ENCODE measurements at regions not wholly inside any gene's neighbourhood (a gene's known extent, or its start where the extent isn't known, plus 50 kb on each side); places are given as distances from the start of the nearest gene placed in this dataset.

GRCh38 chr18:75677696-75678455 is 250.4 kb upstream of the SMIM21 start:
- POLR2A ChIA-PET, result no interaction called here

GRCh38 chr18:75660932-75661331 is 233.4 kb upstream of the SMIM21 start:
- POLR2A ChIA-PET, result no interaction called here
- no peaks in the 10 kb centered on the region for H3K27me3 Mint-ChIP-seq
- H3K36me3 Mint-ChIP-seq (ENCODE audit: low read depth), result no peaks in the 10 kb centered on the region
- CTCF ChIA-PET, result no interaction called here
- H3K4me1 Mint-ChIP-seq, result peaks cover 5% of the 10 kb centered on the region
- H3K27ac Mint-ChIP-seq, result no peak overlapping the region
- no peak for DNase-seq
- peaks cover 7% of the 10 kb centered on the region for H3K9me3 Mint-ChIP-seq
- H3K4me3 Mint-ChIP-seq, result no peak overlapping the region

More at GRCh38 chr18:75677696-75678455, 250.4 kb upstream of the SMIM21 start:
- DNase-seq, result no peak
- H3K9me3 Mint-ChIP-seq, result no peaks in the 10 kb centered on the region
- no peak overlapping the region for H3K27ac Mint-ChIP-seq
- H3K36me3 Mint-ChIP-seq (ENCODE audit: low read depth), result no peaks in the 10 kb centered on the region
- no peaks in the 10 kb centered on the region for H3K4me1 Mint-ChIP-seq
- peaks cover 4% of the 10 kb centered on the region for H3K27me3 Mint-ChIP-seq
- CTCF ChIA-PET, result no interaction called here
- H3K4me3 Mint-ChIP-seq, result no peak overlapping the region

- ChIA-PET POLR2A (no interaction called here), CTCF (no interaction called here)
- no peak overlapping the region for H3K27ac Mint-ChIP-seq
- no peaks in the 10 kb centered on the region for H3K36me3 Mint-ChIP-seq (ENCODE audit: low read depth)
- peaks cover 5% of the 10 kb centered on the region for H3K4me1 Mint-ChIP-seq
- no peak for DNase-seq
- peaks cover 7% of the 10 kb centered on the region for H3K9me3 Mint-ChIP-seq
- no peaks in the 10 kb centered on the region for H3K27me3 Mint-ChIP-seq
- no peak overlapping the region for H3K4me3 Mint-ChIP-seq
These were observed 232.1 kb upstream of the SMIM21 start for GRCh38 chr18:75659535-75660023.

- Mint-ChIP-seq H3K27ac (no peak overlapping the region), H3K4me3 (no peak overlapping the region), H3K27me3 (no peaks in the 10 kb centered on the region), H3K36me3 (ENCODE audit: low read depth) (no peaks in the 10 kb centered on the region), H3K9me3 (peaks cover 7% of the 10 kb centered on the region), H3K4me1 (peaks cover 5% of the 10 kb centered on the region)
- ChIA-PET POLR2A (no interaction called here), CTCF (no interaction called here)
- DNase-seq, result no peak
These were observed 230.8 kb upstream of the SMIM21 start for GRCh38 chr18:75658330-75658729.

GRCh38 chr18:75656563-75657247 is 229.2 kb upstream of the SMIM21 start:
- CTCF ChIA-PET, result no interaction called here
- H3K27me3 Mint-ChIP-seq, result no peaks in the 10 kb centered on the region
- H3K27ac Mint-ChIP-seq, result no peak overlapping the region
- no peak for DNase-seq
- POLR2A ChIA-PET, result no interaction called here
- H3K4me3 Mint-ChIP-seq, result no peak overlapping the region
- H3K4me1 Mint-ChIP-seq, result peaks cover 5% of the 10 kb centered on the region
- no peaks in the 10 kb centered on the region for H3K36me3 Mint-ChIP-seq (ENCODE audit: low read depth)
- peaks cover 7% of the 10 kb centered on the region for H3K9me3 Mint-ChIP-seq

- H3K9me3 Mint-ChIP-seq, result peaks cover 6% of the 10 kb centered on the region
- H3K4me1 Mint-ChIP-seq, result peaks cover 5% of the 10 kb centered on the region
- DNase-seq, result no peak
- no peak overlapping the region for H3K27ac Mint-ChIP-seq
- CTCF ChIA-PET, result no interaction called here
- POLR2A ChIA-PET, result no interaction called here
- H3K36me3 Mint-ChIP-seq (ENCODE audit: low read depth), result no peaks in the 10 kb centered on the region
- no peaks in the 10 kb centered on the region for H3K27me3 Mint-ChIP-seq
- no peak overlapping the region for H3K4me3 Mint-ChIP-seq
These were observed 228.5 kb upstream of the SMIM21 start for GRCh38 chr18:75656035-75656434.

GRCh38 chr18:75654851-75655751 is 227.6 kb upstream of the SMIM21 start:
- CTCF ChIA-PET, result no interaction called here
- Mint-ChIP-seq H3K27ac (no peak overlapping the region), H3K36me3 (ENCODE audit: low read depth) (no peaks in the 10 kb centered on the region), H3K4me3 (no peak overlapping the region), H3K27me3 (peaks cover 3% of the 10 kb centered on the region), H3K9me3 (no peaks in the 10 kb centered on the region), H3K4me1 (peaks cover 5% of the 10 kb centered on the region)
- DNase-seq, result no peak
- POLR2A ChIA-PET, result no interaction called here

GRCh38 chr18:75654386-75654785 is 226.9 kb upstream of the SMIM21 start:
- Mint-ChIP-seq H3K4me3 (no peak overlapping the region), H3K27me3 (peaks cover 3% of the 10 kb centered on the region), H3K4me1 (peaks cover 5% of the 10 kb centered on the region), H3K36me3 (ENCODE audit: low read depth) (no peaks in the 10 kb centered on the region), H3K9me3 (no peaks in the 10 kb centered on the region), H3K27ac (no peak overlapping the region)
- ChIA-PET POLR2A (no interaction called here), CTCF (no interaction called here)
- DNase-seq, result no peak

GRCh38 chr18:75652528-75652927 is 225.0 kb upstream of the SMIM21 start:
- CTCF ChIA-PET, result no interaction called here
- no peaks in the 10 kb centered on the region for H3K36me3 Mint-ChIP-seq (ENCODE audit: low read depth)
- H3K27me3 Mint-ChIP-seq, result peaks cover 3% of the 10 kb centered on the region
- no peak overlapping the region for H3K27ac Mint-ChIP-seq
- H3K9me3 Mint-ChIP-seq, result no peaks in the 10 kb centered on the region
- POLR2A ChIA-PET, result no interaction called here
- H3K4me3 Mint-ChIP-seq, result no peak overlapping the region
- no peak for DNase-seq
- peaks cover 3% of the 10 kb centered on the region for H3K4me1 Mint-ChIP-seq

GRCh38 chr18:75644871-75645270 is 217.4 kb upstream of the SMIM21 start:
- H3K4me1 Mint-ChIP-seq, result no peaks in the 10 kb centered on the region
- no peaks in the 10 kb centered on the region for H3K27me3 Mint-ChIP-seq
- no peak overlapping the region for H3K27ac Mint-ChIP-seq
- no peaks in the 10 kb centered on the region for H3K9me3 Mint-ChIP-seq
- DNase-seq, result no peak
- no peak overlapping the region for H3K4me3 Mint-ChIP-seq
- ChIA-PET CTCF (interaction anchor here (0.9 kb wide), 1 partner anchor 44 kb away, joined by 4 read pairs; no protein-coding TSS in a partner anchor), POLR2A (no interaction called here)
- no peaks in the 10 kb centered on the region for H3K36me3 Mint-ChIP-seq (ENCODE audit: low read depth)

GRCh38 chr18:75643083-75643482 is 215.6 kb upstream of the SMIM21 start:
- H3K27me3 Mint-ChIP-seq, result no peaks in the 10 kb centered on the region
- H3K4me3 Mint-ChIP-seq, result no peak overlapping the region
- no peak overlapping the region for H3K27ac Mint-ChIP-seq
- H3K4me1 Mint-ChIP-seq, result no peaks in the 10 kb centered on the region
- DNase-seq, result no peak
- no peaks in the 10 kb centered on the region for H3K36me3 Mint-ChIP-seq (ENCODE audit: low read depth)
- CTCF ChIA-PET, result no interaction called here
- POLR2A ChIA-PET, result no interaction called here
- no peaks in the 10 kb centered on the region for H3K9me3 Mint-ChIP-seq

GRCh38 chr18:75639472-75639831 is 211.9 kb upstream of the SMIM21 start:
- H3K27ac Mint-ChIP-seq, result no peak overlapping the region
- H3K36me3 Mint-ChIP-seq (ENCODE audit: low read depth), result no peaks in the 10 kb centered on the region
- H3K4me1 Mint-ChIP-seq, result no peaks in the 10 kb centered on the region
- DNase-seq, result no peak
- CTCF ChIA-PET, result no interaction called here
- POLR2A ChIA-PET, result no interaction called here
- H3K9me3 Mint-ChIP-seq, result no peaks in the 10 kb centered on the region
- no peak overlapping the region for H3K4me3 Mint-ChIP-seq
- H3K27me3 Mint-ChIP-seq, result no peaks in the 10 kb centered on the region

GRCh38 chr18:75638776-75639471 is 211.4 kb upstream of the SMIM21 start:
- Mint-ChIP-seq H3K27ac (no peak overlapping the region), H3K9me3 (no peaks in the 10 kb centered on the region), H3K27me3 (no peaks in the 10 kb centered on the region), H3K36me3 (ENCODE audit: low read depth) (no peaks in the 10 kb centered on the region), H3K4me3 (no peak overlapping the region), H3K4me1 (no peaks in the 10 kb centered on the region)
- POLR2A ChIA-PET, result no interaction called here
- CTCF ChIA-PET, result no interaction called here
- DNase-seq, result no peak
